ENCODE measurements at regions not wholly inside any gene's neighbourhood (a gene's known extent, or its start where the extent isn't known, plus 50 kb on each side); places are given as distances from the start of the nearest gene placed in this dataset.

DNA sequence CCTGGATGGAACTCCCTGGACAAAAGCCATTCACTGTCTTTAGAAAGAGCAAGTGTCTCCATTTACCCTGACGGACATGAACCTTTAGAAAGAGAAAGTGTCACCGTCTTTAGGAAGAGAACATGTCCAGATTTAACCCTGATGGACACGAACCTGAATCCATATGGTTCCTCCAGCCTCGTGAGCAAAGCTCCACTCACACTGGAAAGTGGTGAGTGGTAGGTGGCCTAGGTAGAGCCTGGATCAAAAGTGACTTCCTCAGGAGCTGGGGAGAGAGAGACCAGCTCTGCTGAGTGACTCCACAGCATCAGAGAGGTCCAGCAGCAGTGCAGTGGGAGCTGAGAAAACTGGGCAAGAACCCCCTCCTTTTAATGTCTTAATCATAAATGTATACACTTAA lies 59.8 kb upstream of the IRS2 start:
- DNase-seq, result no peak

DNA sequence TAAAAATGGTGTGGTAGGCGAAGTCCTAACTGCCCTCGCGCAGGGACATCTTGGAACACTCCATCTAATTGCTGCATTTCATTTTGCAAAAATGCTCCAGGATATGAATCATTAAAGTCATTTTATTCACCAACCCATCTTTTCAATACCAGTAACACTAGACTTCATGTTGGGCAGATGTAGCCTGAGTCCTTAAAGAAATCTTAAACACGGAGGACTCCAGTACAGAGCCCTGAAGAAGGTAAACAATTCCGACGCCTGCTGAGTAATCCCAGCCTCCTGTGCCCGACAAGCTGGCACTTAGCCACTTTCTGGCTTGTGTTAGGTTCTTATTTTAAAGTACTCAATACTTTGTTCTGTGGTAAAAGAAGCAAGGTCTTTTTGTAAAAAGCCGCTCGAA lies 58.0 kb upstream of the IRS2 start:
- no peak for DNase-seq

GRCh38 chr13:109843695-109844094 lies 57.3 kb upstream of the IRS2 start:
- no peak for DNase-seq

GRCh38 chr13:109842212-109842920 lies 56.0 kb upstream of the IRS2 start:
- DNase-seq, result no peak

DNA sequence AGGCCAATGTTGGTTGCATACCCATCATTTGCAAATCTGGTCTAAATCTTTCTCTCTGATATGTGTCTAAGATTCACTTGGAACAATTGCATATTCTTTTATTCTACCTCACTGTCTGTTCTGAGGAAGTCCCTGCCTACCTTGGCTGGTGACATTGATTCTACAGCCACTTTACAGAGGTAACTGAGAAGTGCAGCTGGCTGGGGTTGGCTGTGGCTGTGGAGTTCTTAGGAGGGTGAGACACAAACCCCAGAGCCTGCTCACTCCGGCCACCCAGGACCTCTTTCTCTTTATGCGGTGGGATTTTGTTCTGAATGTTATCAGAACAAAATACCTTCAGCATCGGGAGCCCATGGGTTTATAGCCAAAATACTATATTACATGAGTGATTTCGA lies 54.5 kb upstream of the IRS2 start:
- no peak for DNase-seq

DNA sequence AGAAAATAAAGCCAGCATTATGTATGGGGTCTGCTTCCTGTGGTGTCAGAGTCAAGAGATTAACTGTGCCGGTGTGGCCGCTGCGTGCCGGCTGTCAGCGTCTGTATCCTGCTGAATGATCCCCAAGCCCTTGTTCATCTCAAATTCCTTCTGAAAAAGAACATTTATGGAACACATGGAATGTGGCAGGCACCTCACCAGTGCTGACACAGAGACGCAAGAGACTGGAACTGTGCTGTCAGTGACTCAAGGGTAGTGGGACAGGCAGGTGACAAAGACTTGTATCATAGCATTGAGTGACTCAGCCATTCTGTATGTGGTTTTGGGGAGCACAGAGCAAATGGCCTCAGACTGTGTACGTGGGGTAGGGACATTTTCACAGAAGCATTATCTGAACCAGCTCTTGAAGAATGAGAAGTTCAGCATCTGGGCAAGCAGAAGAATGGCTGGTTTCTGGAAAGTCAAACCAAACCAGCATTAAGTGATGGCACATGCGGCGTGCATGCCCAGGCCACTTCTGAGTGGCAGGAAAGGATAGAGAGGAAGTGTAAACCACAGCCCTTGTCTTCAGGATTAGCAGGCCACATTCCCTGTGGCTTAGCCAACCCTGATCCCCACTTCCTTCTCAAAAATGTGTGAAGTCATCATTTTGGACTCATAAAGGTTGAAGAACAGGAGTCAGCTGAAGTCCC lies 54.0 kb upstream of the IRS2 start:
- peak; percentile 46 for DNase-seq

GRCh38 chr13:109836629-109837607 lies 50.5 kb upstream of the IRS2 start:
- DNase-seq, result no peak

Measured in activated CD4-positive, alpha-beta T cell treated with anti-CD3 and anti-CD28 coated beads for 48 hours (primary cell).